Neuronal stem cell (in vitro differentiated cells): ENCODE measurements at regions not wholly inside any gene's neighbourhood (a gene's known extent, or its start where the extent isn't known, plus 50 kb on each side); places are given as distances from the start of the nearest gene placed in this dataset.

Source experiments
- DNase-seq: peaks from one replicate; pipeline ENCODE4 v3.0.0-alpha.2; 2013; ENCODE audit warnings: low spot score
- H2AFZ ChIP-seq: one replicate; pipeline ENCODE4 v1.6.1; 2013; ENCODE audit warnings: mild to moderate bottlenecking, low read length, inconsistent platforms
- H2AK5ac ChIP-seq: 2 replicates; pipeline ENCODE4 v1.6.1; 2013; ENCODE audit warnings: low read depth, mild to moderate bottlenecking, inconsistent platforms, low read length, moderate library complexity, mixed read lengths
- H2BK120ac ChIP-seq: 2 replicates; pipeline ENCODE4 v1.6.1; 2013; ENCODE audit warnings: low read depth, mild to moderate bottlenecking, inconsistent platforms, low read length, moderate library complexity, mixed read lengths
- H2BK12ac ChIP-seq: one replicate; pipeline ENCODE4 v1.6.1; 2013; ENCODE audit warnings: low read length, inconsistent platforms
- H2BK15ac ChIP-seq: 2 replicates; pipeline ENCODE4 v1.6.1; 2013; ENCODE audit warnings: mild to moderate bottlenecking, low read length, inconsistent platforms, mixed read lengths
- H2BK5ac ChIP-seq: one replicate; pipeline ENCODE4 v1.6.1; 2013; ENCODE audit warnings: inconsistent platforms, mild to moderate bottlenecking, low read length, moderate library complexity
- H3K14ac ChIP-seq: one replicate; pipeline ENCODE4 v1.6.1; 2013; ENCODE audit warnings: low read length, inconsistent platforms
- H3K18ac ChIP-seq: 2 replicates; pipeline ENCODE4 v1.6.1; 2013; ENCODE audit warnings: low read length, inconsistent platforms
- H3K23ac ChIP-seq: 2 replicates; pipeline ENCODE4 v1.6.1; 2013; ENCODE audit warnings: low read depth, mild to moderate bottlenecking, mixed read lengths, low read length, inconsistent platforms; ENCODE audit not compliant: poor library complexity
- H3K27ac ChIP-seq: replicated peaks from 3 replicates; pipeline ENCODE4 v1.5.1; 2013; ENCODE audit warnings: low read length, inconsistent platforms
- H3K27me3 ChIP-seq, 3 experiments: 2 replicates each; pipeline ENCODE4 v1.6.1; 2013; ENCODE audit warnings: low read length in 3 of 3, mild to moderate bottlenecking in 2 of 3, inconsistent platforms in 1 of 3, low read depth in 1 of 3, mixed read lengths in 1 of 3, moderate library complexity in 1 of 3; ENCODE audit not compliant: control insufficient read depth in 3 of 3, insufficient read depth in 3 of 3
- H3K36me3 ChIP-seq, 2 donors: replicated peaks in 1 of 2; 2 replicates each; pipeline ENCODE4 v1.6.1; 2013; ENCODE audit warnings: low read length in 2 of 2; ENCODE audit not compliant: control insufficient read depth in 2 of 2, insufficient read depth in 2 of 2
- H3K4ac ChIP-seq: 2 replicates; pipeline ENCODE4 v1.6.1; 2013; ENCODE audit warnings: inconsistent platforms, mild to moderate bottlenecking, low read length, moderate library complexity
- H3K4me1 ChIP-seq, 2 donors: 1 replicate in 1 of 2; 2 replicates in 1 of 2; pipeline ENCODE4 v1.6.1; 2013; ENCODE audit warnings: low read length in 2 of 2, low read depth in 1 of 2; ENCODE audit not compliant: control insufficient read depth in 2 of 2, insufficient read depth in 1 of 2
- H3K4me2 ChIP-seq: one replicate; pipeline ENCODE4 v1.6.1; 2013; ENCODE audit warnings: mild to moderate bottlenecking, low read length, inconsistent platforms; ENCODE audit not compliant: insufficient read depth, poor library complexity, severe bottlenecking
- H3K4me3 ChIP-seq, 2 donors: 2 replicates each; pipeline ENCODE4 v1.5.1; 2013; ENCODE audit warnings: low read length in 2 of 2, mild to moderate bottlenecking in 2 of 2, inconsistent platforms in 1 of 2, moderate library complexity in 1 of 2
- H3K79me1 ChIP-seq: one replicate; pipeline ENCODE4 v1.6.1; 2013; ENCODE audit warnings: low read depth, mild to moderate bottlenecking, inconsistent platforms, low read length, moderate library complexity
- H3K9ac ChIP-seq: one replicate; pipeline ENCODE4 v1.6.1; 2013; ENCODE audit warnings: mild to moderate bottlenecking, low read depth, low read length, inconsistent platforms; ENCODE audit not compliant: poor library complexity
- H3K9me3 ChIP-seq, 2 donors: replicated peaks in 1 of 2; 2 replicates each; pipeline versions ENCODE3 to v1.6.1; 2013; ENCODE audit warnings: low read length in 2 of 2, mild to moderate bottlenecking in 2 of 2, inconsistent platforms in 1 of 2, low read depth in 1 of 2, mixed read lengths in 1 of 2, moderate library complexity in 1 of 2; ENCODE audit not compliant: control insufficient read depth in 2 of 2, insufficient read depth in 1 of 2
- H4K8ac ChIP-seq: one replicate; pipeline ENCODE4 v1.6.1; 2013; ENCODE audit warnings: low read depth, mild to moderate bottlenecking, inconsistent platforms, low read length, moderate library complexity
- H4K91ac ChIP-seq: one replicate; pipeline ENCODE4 v1.6.1; 2013; ENCODE audit warnings: low read length, low read depth, mild to moderate bottlenecking, inconsistent platforms; ENCODE audit not compliant: poor library complexity
- WGBS, 2 donors: extraction: QIAGEN DNeasy Blood & Tissue Kit; methylation state at CpG; one replicate each; pipeline ENCODE4 v1.1.7; 2013; ENCODE audit warnings: missing lambda C conversion rate in 2 of 2, mixed read lengths in 1 of 2; ENCODE audit not compliant: insufficient read length in 2 of 2, insufficient replicate concordance in 1 of 2; ENCODE audit errors: extremely low coverage in 2 of 2; 5-methylcytosine and 5-hydroxymethylcytosine counted together

DNA sequence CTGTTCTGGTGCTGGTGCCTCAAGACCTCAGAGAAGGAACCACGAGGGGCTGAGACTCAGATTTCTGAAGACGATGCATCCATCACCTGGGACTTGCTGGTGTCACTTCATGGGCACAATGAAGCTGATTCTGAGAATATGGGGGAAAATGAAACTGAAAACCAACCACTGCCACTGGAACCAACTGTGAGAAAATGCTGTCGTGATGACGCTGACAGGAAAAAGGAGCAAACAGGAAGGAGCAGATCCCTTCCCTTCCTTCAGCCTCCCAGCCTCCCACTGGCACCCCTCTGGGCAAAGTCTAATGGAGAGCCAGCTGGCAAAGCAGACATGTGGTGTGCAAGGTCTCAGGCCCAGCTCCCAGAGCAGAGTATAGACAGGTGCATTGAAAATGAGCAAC is 109.7 kb downstream of the FOXI3 start:
- DNase-seq: no peak

DNA sequence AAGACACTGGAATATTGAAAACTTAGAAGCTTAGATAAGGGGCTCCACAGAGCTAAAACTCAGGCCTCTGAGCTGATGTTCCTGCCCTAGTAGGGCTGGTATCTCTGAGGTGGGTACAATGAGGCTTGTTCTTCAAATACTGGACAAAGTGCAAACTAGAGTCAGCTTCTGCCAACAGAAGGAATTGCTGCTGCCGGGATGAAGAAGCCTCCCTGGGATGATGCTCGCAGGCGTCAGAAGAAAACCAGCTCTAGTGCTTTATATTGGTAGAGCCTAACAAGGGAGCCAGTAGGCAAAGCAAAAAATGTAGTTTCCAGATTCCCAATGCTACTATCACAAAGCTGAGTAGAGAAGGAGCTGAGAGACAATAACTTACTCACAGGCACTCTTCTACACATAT is 118.1 kb downstream of the FOXI3 start:
- Histone ChIP-seq H4K91ac (no peak overlapping the region), H2AFZ (no peak overlapping the region), H4K8ac (no peak overlapping the region), H3K4me2 (no peak overlapping the region), H3K9ac (no peak overlapping the region), H3K79me1 (no peaks in the 10 kb centered on the region), H3K23ac (no peak overlapping the region), H3K36me3 (no peaks in the 10 kb centered on the region), H3K9me3 (no peaks in the 10 kb centered on the region), H2BK5ac (no peak overlapping the region), H2BK12ac (no peak overlapping the region), H2AK5ac (no peak overlapping the region), H3K18ac (no peak overlapping the region), H3K4me3 (no peak overlapping the region), H2BK120ac (no peak overlapping the region), H3K27me3 (peaks cover 0 to 4% (median 0%) of the 10 kb centered on the region in 3 experiments), H3K27ac (no peak overlapping the region), H3K4me1 (peaks cover 7 to 15% of the 10 kb centered on the region in 2 donors), H2BK15ac (no peak overlapping the region), H3K14ac (no peak overlapping the region), H3K4ac (no peak overlapping the region)
- WGBS, 2 donors: no CpG with 5 or more reads among the region's 3 CpGs
- DNase-seq: no peak

More for the DNA sequence above, 109.7 kb downstream of the FOXI3 start:
- no peak overlapping the region for H4K91ac ChIP-seq
- no peaks in the 10 kb centered on the region for H3K36me3 ChIP-seq
- H3K4ac ChIP-seq: no peak overlapping the region
- H3K14ac ChIP-seq: no peak overlapping the region
- no peak overlapping the region for H2AK5ac ChIP-seq
- H3K9ac ChIP-seq: no peak overlapping the region
- no peak overlapping the region for H3K23ac ChIP-seq
- H2BK120ac ChIP-seq: no peak overlapping the region
- no peaks in the 10 kb centered on the region for H3K4me1 ChIP-seq
- no peak overlapping the region for H2AFZ ChIP-seq
- H3K79me1 ChIP-seq: no peaks in the 10 kb centered on the region
- H3K18ac ChIP-seq: no peak overlapping the region
- no CpG with 5 or more reads among the region's 4 CpGs for WGBS, 2 donors
- H3K4me2 ChIP-seq: no peak overlapping the region
- H4K8ac ChIP-seq: no peak overlapping the region
- H3K9me3 ChIP-seq: no peaks in the 10 kb centered on the region
- H2BK15ac ChIP-seq: no peak overlapping the region
- H2BK5ac ChIP-seq: no peak overlapping the region
- H3K27me3 ChIP-seq: peaks cover 0 to 3% (median 0%) of the 10 kb centered on the region in 3 experiments
- no peak overlapping the region for H3K4me3 ChIP-seq
- H3K27ac ChIP-seq: no peak overlapping the region
- H2BK12ac ChIP-seq: no peak overlapping the region

DNA sequence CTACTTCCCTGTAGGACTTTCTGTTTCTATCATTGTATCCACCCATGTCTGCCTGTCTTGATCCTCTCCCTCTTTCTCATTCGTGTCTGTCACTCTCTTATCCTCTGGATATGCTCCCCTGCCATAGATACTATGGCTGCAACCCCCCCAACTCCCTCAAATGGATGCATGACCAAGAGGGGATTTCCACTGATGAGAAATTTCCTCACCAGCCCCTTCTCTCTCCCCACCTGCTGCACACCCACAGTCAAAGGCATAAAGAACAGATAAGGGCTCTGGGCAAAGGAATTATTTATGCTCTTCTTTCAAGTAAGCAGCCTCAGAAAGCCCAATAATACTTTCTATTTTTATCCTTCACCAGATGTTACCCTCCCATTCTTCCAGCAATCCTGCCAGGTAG is 121.3 kb downstream of the FOXI3 start:
- H3K4me1 ChIP-seq: peaks cover 7 to 17% of the 10 kb centered on the region in 2 donors
- H3K9ac ChIP-seq: no peak overlapping the region
- H3K4me3 ChIP-seq: no peak overlapping the region
- no peak overlapping the region for H3K23ac ChIP-seq
- H2BK5ac ChIP-seq: no peak overlapping the region
- H3K36me3 ChIP-seq: no peaks in the 10 kb centered on the region
- H3K14ac ChIP-seq: no peak overlapping the region
- H3K27me3 ChIP-seq: peaks cover 0 to 4% (median 0%) of the 10 kb centered on the region in 3 experiments
- H2BK12ac ChIP-seq: no peak overlapping the region
- H3K27ac ChIP-seq: no peak overlapping the region
- DNase-seq: no peak
- no peak overlapping the region for H3K4me2 ChIP-seq
- H3K18ac ChIP-seq: no peak overlapping the region
- no peaks in the 10 kb centered on the region for H3K79me1 ChIP-seq
- H3K4ac ChIP-seq: no peak overlapping the region
- no peaks in the 10 kb centered on the region for H3K9me3 ChIP-seq
- H4K8ac ChIP-seq: no peak overlapping the region
- H2BK120ac ChIP-seq: no peak overlapping the region
- H2AFZ ChIP-seq: no peak overlapping the region
- no peak overlapping the region for H2AK5ac ChIP-seq
- H4K91ac ChIP-seq: no peak overlapping the region
- WGBS, 2 donors: no CpG with 5 or more reads among the region's 1 CpG
- H2BK15ac ChIP-seq: no peak overlapping the region

DNA sequence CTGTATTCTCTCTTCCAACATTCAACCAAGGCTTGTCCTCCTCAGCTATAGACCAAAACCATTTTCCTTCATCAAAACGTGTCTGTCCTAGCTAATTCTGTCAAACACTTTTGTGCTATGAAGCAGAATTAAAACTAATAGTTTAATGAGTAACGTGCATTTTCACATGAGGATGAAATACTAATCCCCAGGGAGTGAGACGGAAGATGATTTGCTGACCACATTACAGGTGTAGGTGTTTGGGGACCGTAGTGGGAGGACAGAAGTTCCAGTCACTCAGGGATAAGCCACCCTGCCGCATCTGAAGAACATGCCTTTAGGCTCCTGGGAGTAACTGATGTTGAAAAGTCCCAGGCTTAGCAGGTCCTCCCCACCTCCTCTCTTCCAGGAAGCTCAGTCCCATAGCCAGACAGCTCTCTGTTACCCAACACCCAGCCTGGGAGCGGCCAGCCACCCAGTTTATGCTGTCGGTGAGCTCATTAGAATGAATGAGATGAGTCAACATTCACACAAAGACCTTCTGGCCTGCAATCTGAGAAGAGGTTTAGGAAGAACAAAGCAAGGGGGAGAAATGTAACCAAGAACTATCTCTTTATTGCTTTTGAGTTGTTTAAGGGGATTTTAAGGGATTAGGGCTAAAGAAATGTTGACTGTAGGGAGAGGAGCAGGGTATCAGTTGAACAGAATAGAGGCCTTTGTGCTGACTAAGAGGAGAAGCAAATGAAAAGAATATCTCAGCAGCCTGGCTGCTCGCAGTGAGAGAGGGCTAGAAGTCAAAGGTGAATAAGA is 122.5 kb downstream of the FOXI3 start:
- Histone ChIP-seq H3K4me2 (no peak overlapping the region), H2BK12ac (no peak overlapping the region), H3K4me3 (no peak overlapping the region), H2BK120ac (no peak overlapping the region), H3K27ac (no peak overlapping the region), H3K14ac (no peak overlapping the region), H3K36me3 (no peaks in the 10 kb centered on the region), H3K79me1 (no peaks in the 10 kb centered on the region), H3K4ac (no peak overlapping the region), H2BK5ac (no peak overlapping the region), H3K23ac (no peak overlapping the region), H4K91ac (no peak overlapping the region), H2AFZ (peak overlapping the region; percentile 74), H2BK15ac (no peak overlapping the region), H3K9me3 (no peaks in the 10 kb centered on the region), H4K8ac (no peak overlapping the region), H2AK5ac (no peak overlapping the region), H3K4me1 (peaks cover 7 to 17% of the 10 kb centered on the region in 2 donors), H3K18ac (no peak overlapping the region), H3K9ac (no peak overlapping the region), H3K27me3 (peaks cover 0 to 4% (median 0%) of the 10 kb centered on the region in 3 experiments)
- peak; percentile 85 for DNase-seq
- WGBS, 2 donors: no CpG with 5 or more reads among the region's 8 CpGs
